ENCODE measurements at regions not wholly inside any gene's neighbourhood (a gene's known extent, or its start where the extent isn't known, plus 50 kb on each side); places are given as distances from the start of the nearest gene placed in this dataset.

DNA sequence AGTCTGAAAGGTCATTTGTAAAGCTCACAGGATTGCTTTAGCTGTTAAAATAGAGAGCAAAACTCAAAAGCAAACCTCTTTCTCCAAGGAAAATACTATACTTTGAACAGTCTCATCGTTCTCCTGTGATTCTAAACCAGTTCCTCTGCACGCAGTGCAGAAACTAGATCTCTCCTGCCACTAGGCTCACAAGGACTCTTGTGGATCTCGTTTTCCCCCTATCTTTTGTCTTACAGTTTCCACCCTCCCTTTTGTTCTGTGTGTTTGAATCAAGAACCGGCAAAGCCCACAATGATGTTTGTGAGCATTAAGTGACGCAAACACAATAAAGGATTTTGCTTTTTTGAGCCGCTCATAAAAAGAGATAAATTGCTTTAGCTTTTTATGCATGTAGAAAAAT lies 1103.5 kb upstream of the RBFOX1 start:
- TF ChIP-seq, protein P1, sequence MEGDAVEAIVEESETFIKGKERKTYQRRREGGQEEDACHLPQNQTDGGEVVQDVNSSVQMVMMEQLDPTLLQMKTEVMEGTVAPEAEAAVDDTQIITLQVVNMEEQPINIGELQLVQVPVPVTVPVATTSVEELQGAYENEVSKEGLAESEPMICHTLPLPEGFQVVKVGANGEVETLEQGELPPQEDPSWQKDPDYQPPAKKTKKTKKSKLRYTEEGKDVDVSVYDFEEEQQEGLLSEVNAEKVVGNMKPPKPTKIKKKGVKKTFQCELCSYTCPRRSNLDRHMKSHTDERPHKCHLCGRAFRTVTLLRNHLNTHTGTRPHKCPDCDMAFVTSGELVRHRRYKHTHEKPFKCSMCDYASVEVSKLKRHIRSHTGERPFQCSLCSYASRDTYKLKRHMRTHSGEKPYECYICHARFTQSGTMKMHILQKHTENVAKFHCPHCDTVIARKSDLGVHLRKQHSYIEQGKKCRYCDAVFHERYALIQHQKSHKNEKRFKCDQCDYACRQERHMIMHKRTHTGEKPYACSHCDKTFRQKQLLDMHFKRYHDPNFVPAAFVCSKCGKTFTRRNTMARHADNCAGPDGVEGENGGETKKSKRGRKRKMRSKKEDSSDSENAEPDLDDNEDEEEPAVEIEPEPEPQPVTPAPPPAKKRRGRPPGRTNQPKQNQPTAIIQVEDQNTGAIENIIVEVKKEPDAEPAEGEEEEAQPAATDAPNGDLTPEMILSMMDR (IDR thresholded peaks at IDR 0.05) = no peak
- TF ChIP-seq POLR2A (IDR thresholded peaks at IDR 0.05) = no peak
